OCI-LY1 (cell line): ENCODE measurements at regions not wholly inside any gene's neighbourhood (a gene's known extent, or its start where the extent isn't known, plus 50 kb on each side); places are given as distances from the start of the nearest gene placed in this dataset.

Experiments
- H2AFZ ChIP-seq: fragments of 200-600 bp; sonication (generic), shearing (Covaris generic); 2 replicates; pipeline ENCODE4 v1.6.0; 2014; ENCODE audit warnings: antibody characterized with exemption, mild to moderate bottlenecking, low read length
- H3F3A ChIP-seq: fragments of 200-600 bp; sonication (generic), shearing (Covaris generic); 2 replicates; pipeline ENCODE4 v1.6.0; 2014; ENCODE audit warnings: mild to moderate bottlenecking, antibody characterized with exemption, low read length, moderate library complexity; ENCODE audit not compliant: insufficient read depth
- H3K27ac ChIP-seq: fragments of 200-600 bp; sonication (generic); 2 replicates; pipeline ENCODE4 v1.5.1; 2014; ENCODE audit warnings: low read length, mixed run types, mild to moderate bottlenecking, low read depth; ENCODE audit not compliant: poor library complexity, severe bottlenecking
- H3K27me3 ChIP-seq: fragments of 200-600 bp; sonication (generic); 2 replicates; pipeline ENCODE4 v1.6.0; 2014; ENCODE audit warnings: antibody characterized with exemption, mild to moderate bottlenecking, low read length, moderate library complexity; ENCODE audit not compliant: insufficient read depth
- H3K36me3 ChIP-seq: fragments of 200-600 bp; sonication (generic); 2 replicates; pipeline ENCODE4 v1.6.1; 2014; ENCODE audit warnings: mild to moderate bottlenecking, antibody characterized with exemption, low read length, moderate library complexity, mixed read lengths; ENCODE audit not compliant: insufficient read depth
- H3K4me1 ChIP-seq: fragments of 200-600 bp; sonication (generic); 2 replicates; pipeline ENCODE4 v1.5.1; 2014; ENCODE audit warnings: mild to moderate bottlenecking, low read length, moderate library complexity; ENCODE audit not compliant: insufficient read depth, severe bottlenecking
- H3K4me2 ChIP-seq: fragments of 200-600 bp; sonication (generic), shearing (Covaris generic); 2 replicates; pipeline ENCODE4 v1.6.1; 2014; ENCODE audit warnings: low read length
- H3K4me3 ChIP-seq: fragments of 200-600 bp; sonication (generic); 2 replicates; pipeline ENCODE4 v1.5.1; 2014; ENCODE audit warnings: low read length, low read depth, mild to moderate bottlenecking, mixed read lengths; ENCODE audit not compliant: poor library complexity, severe bottlenecking
- H3K79me2 ChIP-seq: fragments of 200-600 bp; shearing (Covaris generic); 2 replicates; pipeline ENCODE4 v1.6.1; 2016; ENCODE audit warnings: mixed run types, low read length, mixed read lengths; ENCODE audit not compliant: insufficient read depth
- H3K9ac ChIP-seq: fragments of 200-600 bp; sonication (generic), shearing (Covaris generic); 2 replicates; pipeline ENCODE4 v1.6.1; 2014; ENCODE audit warnings: mild to moderate bottlenecking, low read length, mixed read lengths
- H3K9me2 ChIP-seq: fragments of 200-600 bp; sonication (generic), shearing (Covaris generic); 2 replicates; pipeline ENCODE4 v1.6.1; 2014; ENCODE audit warnings: low read depth, mild to moderate bottlenecking, low read length, mixed read lengths
- H3K9me3 ChIP-seq: fragments of 200-600 bp; shearing (Covaris generic); 2 replicates; pipeline ENCODE4 v1.6.1; 2014; ENCODE audit warnings: low read length, mixed read lengths
- H4K20me1 ChIP-seq: fragments of 200-600 bp; sonication (generic), shearing (Covaris generic); 2 replicates; pipeline ENCODE4 v1.6.0; 2016; ENCODE audit warnings: mild to moderate bottlenecking, low read length; ENCODE audit not compliant: insufficient read depth
- CTCF ChIP-seq: fragments of 200-600 bp; sonication (generic), shearing (Covaris generic); IDR thresholded peaks from 2 replicates; pipeline ENCODE4 v1.5.1; 2017; ENCODE audit warnings: mild to moderate bottlenecking, antibody characterized with exemption, low read length, moderate library complexity, mixed read lengths
- EZH2 ChIP-seq: fragments of 200-600 bp; sonication (generic), shearing (Covaris generic); IDR thresholded peaks from 2 replicates; pipeline ENCODE4 v1.8.0; 2017; ENCODE audit warnings: borderline replicate concordance, mixed run types, mild to moderate bottlenecking, antibody characterized with exemption, low read length, moderate library complexity, mixed read lengths

GRCh38 chr2:195559431-195559914, 97.6 kb upstream of the SLC39A10 start:
- H3K79me2 ChIP-seq, result no peaks in the 10 kb centered on the region
- H3K4me1 ChIP-seq, result peaks cover 39% of the 10 kb centered on the region
- H3K36me3 ChIP-seq, result no peaks in the 10 kb centered on the region
- no peaks in the 10 kb centered on the region for H3K9me3 ChIP-seq
- no peaks in the 10 kb centered on the region for H3F3A ChIP-seq
- 0 out of 2 replicates have a peak overlapping the region, but pooled peaks have one; percentile 7 for H3K4me2 ChIP-seq
- H3K27me3 ChIP-seq, result no peaks in the 10 kb centered on the region
- H4K20me1 ChIP-seq, result no peaks in the 10 kb centered on the region
- H3K27ac ChIP-seq, result peak overlapping the region; percentile 63
- no peaks in the 10 kb centered on the region for H3K9me2 ChIP-seq
- H3K9ac ChIP-seq, result no peak overlapping the region
- TF ChIP-seq EZH2 (no peak), CTCF (no peak)
- no peak overlapping the region for H3K4me3 ChIP-seq
- H2AFZ ChIP-seq, result no peak overlapping the region

- TF ChIP-seq CTCF, result no peak
- no peak for TF ChIP-seq EZH2
- no peak overlapping the region for H3K4me3 ChIP-seq
- peaks cover 19% of the 10 kb centered on the region for H3K4me1 ChIP-seq
- H3K36me3 ChIP-seq, result no peaks in the 10 kb centered on the region
- no peaks in the 10 kb centered on the region for H3F3A ChIP-seq
- no peaks in the 10 kb centered on the region for H4K20me1 ChIP-seq
- no peaks in the 10 kb centered on the region for H3K27me3 ChIP-seq
- H2AFZ ChIP-seq, result no peak overlapping the region
- H3K27ac ChIP-seq, result no peak overlapping the region
- H3K9me3 ChIP-seq, result no peaks in the 10 kb centered on the region
- no peak overlapping the region for H3K9ac ChIP-seq
- H3K79me2 ChIP-seq, result no peaks in the 10 kb centered on the region
- H3K4me2 ChIP-seq, result no peak overlapping the region
- H3K9me2 ChIP-seq, result no peaks in the 10 kb centered on the region
Observed at GRCh38 chr2:195555971-195556370, 101.1 kb upstream of the SLC39A10 start.

GRCh38 chr2:195552581-195552980, 104.4 kb upstream of the SLC39A10 start:
- no peak for TF ChIP-seq EZH2
- no peak for TF ChIP-seq CTCF
- Histone ChIP-seq H3K9me2 (no peaks in the 10 kb centered on the region), H3K4me2 (no peak overlapping the region), H3K9ac (no peak overlapping the region), H3K36me3 (no peaks in the 10 kb centered on the region), H3K27ac (no peak overlapping the region), H3K4me3 (no peak overlapping the region), H3F3A (no peaks in the 10 kb centered on the region), H3K27me3 (no peaks in the 10 kb centered on the region), H2AFZ (no peak overlapping the region), H3K4me1 (no peaks in the 10 kb centered on the region), H3K79me2 (no peaks in the 10 kb centered on the region), H3K9me3 (no peaks in the 10 kb centered on the region), H4K20me1 (no peaks in the 10 kb centered on the region)
